ENCODE measurements at regions not wholly inside any gene's neighbourhood (a gene's known extent, or its start where the extent isn't known, plus 50 kb on each side); places are given as distances from the start of the nearest gene placed in this dataset.

- H3K27me3 ChIP-seq (ENCODE audit: control insufficient read depth, low read length), result no peaks in the 10 kb centered on the region
- TF ChIP-seq CTCF (IDR thresholded peaks at IDR 0.05; ENCODE audit: low read depth, low read length, poor library complexity, severe bottlenecking), result no peak
- TF ChIP-seq EZH2phosphoT487 (IDR thresholded peaks at IDR 0.05; ENCODE audit: borderline replicate concordance, low read length), result no peak
- H3F3A ChIP-seq (ENCODE audit: control insufficient read depth, insufficient read depth), result no peaks in the 10 kb centered on the region
- no peaks in the 10 kb centered on the region for H3K79me2 ChIP-seq (ENCODE audit: control insufficient read depth, low read length)
- no peak overlapping the region for H3K4me2 ChIP-seq (ENCODE audit: low read length)
- H4K20me1 ChIP-seq (ENCODE audit: control insufficient read depth, insufficient read depth, low read depth, low read length), result no peaks in the 10 kb centered on the region
- no peak overlapping the region for H3K27ac ChIP-seq (ENCODE audit: low read depth, low read length)
- no peaks in the 10 kb centered on the region for H3K36me3 ChIP-seq (ENCODE audit: control insufficient read depth, low read length)
- H3K4me1 ChIP-seq (ENCODE audit: control insufficient read depth, low read length), result no peaks in the 10 kb centered on the region
- H3K9me3 ChIP-seq (ENCODE audit: control insufficient read depth, insufficient read depth, low read length), result no peaks in the 10 kb centered on the region
- no peaks in the 10 kb centered on the region for H3K9me2 ChIP-seq (replicated peaks; ENCODE audit: control insufficient read depth, low read length)
- H3K4me3 ChIP-seq (ENCODE audit: low read length), result no peak overlapping the region
Measured at GRCh38 chrX:10922159-10922558, 189.0 kb upstream of the HCCS start.

DNA sequence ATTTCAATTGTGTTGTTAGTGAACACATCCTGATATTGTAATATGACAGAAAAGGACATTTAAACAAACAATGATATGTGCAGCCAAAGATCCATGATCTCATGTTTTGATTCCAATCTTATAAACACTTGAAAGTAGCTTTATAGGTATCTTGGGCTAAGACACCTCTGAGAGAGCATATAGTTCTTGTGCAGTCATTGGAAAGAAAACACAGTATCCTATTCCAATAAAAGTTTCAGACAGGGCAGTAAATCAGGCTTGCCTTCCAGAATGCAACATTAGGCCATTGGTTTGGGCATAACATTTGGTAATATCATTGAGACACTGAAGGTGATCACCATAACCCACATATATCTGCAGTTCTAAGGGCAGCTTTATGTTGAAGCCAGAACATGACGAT is 188.3 kb upstream of the HCCS start:
- no peaks in the 10 kb centered on the region for H3K36me3 ChIP-seq (ENCODE audit: control insufficient read depth, low read length)
- TF ChIP-seq EZH2phosphoT487 (IDR thresholded peaks at IDR 0.05; ENCODE audit: borderline replicate concordance, low read length), result no peak
- no peak for TF ChIP-seq CTCF (IDR thresholded peaks at IDR 0.05; ENCODE audit: low read depth, low read length, poor library complexity, severe bottlenecking)

DNA sequence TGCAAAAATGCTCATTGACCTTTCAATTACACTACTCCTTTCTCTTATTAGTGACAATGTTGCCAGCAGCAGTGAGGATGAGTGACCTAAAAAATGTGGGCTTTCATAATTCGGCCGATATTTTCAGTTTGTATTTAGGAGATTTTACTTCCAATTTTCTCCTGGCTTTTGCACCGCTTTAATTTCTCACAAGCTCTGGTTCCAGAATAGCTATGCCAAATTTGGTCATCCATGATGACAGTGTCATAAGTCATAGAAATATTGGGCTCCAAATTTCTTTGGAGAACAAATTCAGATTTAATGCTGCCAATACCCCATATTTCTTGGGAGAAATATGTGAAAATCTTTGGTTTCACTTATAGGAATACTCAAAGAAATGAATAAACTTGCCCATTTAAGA is 187.7 kb upstream of the HCCS start:
- H3K4me3 ChIP-seq (ENCODE audit: low read length), result no peak overlapping the region
- no peaks in the 10 kb centered on the region for H3F3A ChIP-seq (ENCODE audit: control insufficient read depth, insufficient read depth)
- H4K20me1 ChIP-seq (ENCODE audit: control insufficient read depth, insufficient read depth, low read depth, low read length), result no peaks in the 10 kb centered on the region
- no peak overlapping the region for H3K4me2 ChIP-seq (ENCODE audit: low read length)
- no peak overlapping the region for H3K27ac ChIP-seq (ENCODE audit: low read depth, low read length)
- no peaks in the 10 kb centered on the region for H3K9me3 ChIP-seq (ENCODE audit: control insufficient read depth, insufficient read depth, low read length)
- H3K9me2 ChIP-seq (replicated peaks; ENCODE audit: control insufficient read depth, low read length), result no peaks in the 10 kb centered on the region
- no peaks in the 10 kb centered on the region for H3K4me1 ChIP-seq (ENCODE audit: control insufficient read depth, low read length)
- H3K27me3 ChIP-seq (ENCODE audit: control insufficient read depth, low read length), result no peaks in the 10 kb centered on the region
- no peaks in the 10 kb centered on the region for H3K36me3 ChIP-seq (ENCODE audit: control insufficient read depth, low read length)
- H3K79me2 ChIP-seq (ENCODE audit: control insufficient read depth, low read length), result no peaks in the 10 kb centered on the region
- no peak for TF ChIP-seq CTCF (IDR thresholded peaks at IDR 0.05; ENCODE audit: low read depth, low read length, poor library complexity, severe bottlenecking)
- no peak for TF ChIP-seq EZH2phosphoT487 (IDR thresholded peaks at IDR 0.05; ENCODE audit: borderline replicate concordance, low read length)

More for the DNA sequence above, 188.3 kb upstream of the HCCS start:
- Histone ChIP-seq H3K27me3 (ENCODE audit: control insufficient read depth, low read length) (no peaks in the 10 kb centered on the region), H3F3A (ENCODE audit: control insufficient read depth, insufficient read depth) (no peaks in the 10 kb centered on the region), H3K79me2 (ENCODE audit: control insufficient read depth, low read length) (no peaks in the 10 kb centered on the region), H3K9me3 (ENCODE audit: control insufficient read depth, insufficient read depth, low read length) (no peaks in the 10 kb centered on the region), H4K20me1 (ENCODE audit: control insufficient read depth, insufficient read depth, low read depth, low read length) (no peaks in the 10 kb centered on the region), H3K9me2 (replicated peaks; ENCODE audit: control insufficient read depth, low read length) (no peaks in the 10 kb centered on the region), H3K4me1 (ENCODE audit: control insufficient read depth, low read length) (no peaks in the 10 kb centered on the region), H3K4me3 (ENCODE audit: low read length) (no peak overlapping the region), H3K27ac (ENCODE audit: low read depth, low read length) (no peak overlapping the region), H3K4me2 (ENCODE audit: low read length) (no peak overlapping the region)

DNA sequence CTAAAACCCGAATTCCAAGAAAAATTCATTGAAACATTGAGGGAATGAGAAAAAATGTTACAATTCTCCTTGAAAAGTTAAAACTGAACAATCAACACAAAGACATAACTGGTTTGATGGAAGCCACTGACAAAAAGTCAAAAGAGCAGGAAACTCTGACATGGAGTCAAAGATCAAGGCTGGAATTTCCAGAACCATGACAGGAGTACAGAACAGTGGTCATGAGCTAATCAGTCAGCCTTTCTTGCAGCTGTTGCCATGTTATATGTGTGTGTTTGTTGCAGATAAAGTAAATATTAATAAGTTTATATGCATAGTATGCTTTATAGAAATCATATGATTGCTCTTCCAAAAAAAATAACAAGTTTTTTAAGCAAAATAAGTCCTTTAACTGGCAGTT is 184.7 kb upstream of the HCCS start:
- Histone ChIP-seq H3K9me2 (replicated peaks; ENCODE audit: control insufficient read depth, low read length) (no peaks in the 10 kb centered on the region), H3F3A (ENCODE audit: control insufficient read depth, insufficient read depth) (no peaks in the 10 kb centered on the region), H4K20me1 (ENCODE audit: control insufficient read depth, insufficient read depth, low read depth, low read length) (no peaks in the 10 kb centered on the region), H3K27me3 (ENCODE audit: control insufficient read depth, low read length) (no peaks in the 10 kb centered on the region), H3K36me3 (ENCODE audit: control insufficient read depth, low read length) (no peaks in the 10 kb centered on the region), H3K4me3 (ENCODE audit: low read length) (no peak overlapping the region), H3K4me2 (ENCODE audit: low read length) (no peak overlapping the region), H3K9me3 (ENCODE audit: control insufficient read depth, insufficient read depth, low read length) (no peaks in the 10 kb centered on the region), H3K27ac (ENCODE audit: low read depth, low read length) (no peak overlapping the region), H3K79me2 (ENCODE audit: control insufficient read depth, low read length) (no peaks in the 10 kb centered on the region), H3K4me1 (ENCODE audit: control insufficient read depth, low read length) (no peaks in the 10 kb centered on the region)
- TF ChIP-seq CTCF (IDR thresholded peaks at IDR 0.05; ENCODE audit: low read depth, low read length, poor library complexity, severe bottlenecking) (no peak), EZH2phosphoT487 (IDR thresholded peaks at IDR 0.05; ENCODE audit: borderline replicate concordance, low read length) (no peak)

Measured in DOHH2 (cell line).